ENCODE measurements at regions not wholly inside any gene's neighbourhood (a gene's known extent, or its start where the extent isn't known, plus 50 kb on each side); places are given as distances from the start of the nearest gene placed in this dataset.

GRCh38 chr1:244761279-244761678 is 74.2 kb upstream of the COX20 start:
- H3K9me3 ChIP-seq (ENCODE audit: low read length) = no peaks in the 10 kb centered on the region
- no peak overlapping the region for H2AFZ ChIP-seq (ENCODE audit: low read length)
- CTCF ChIA-PET = no interaction called here
- no peaks in the 10 kb centered on the region for H4K20me1 ChIP-seq (ENCODE audit: low read length)
- H3K4me3 ChIP-seq (ENCODE audit: low read length) = no peak overlapping the region
- H3K4me1 ChIP-seq (ENCODE audit: insufficient read depth, low read length) = no peaks in the 10 kb centered on the region
- H3K36me3 ChIP-seq (ENCODE audit: low read depth, low read length) = no peaks in the 10 kb centered on the region
- no peaks in the 10 kb centered on the region for H3K27me3 ChIP-seq (ENCODE audit: low read length)
- POLR2A ChIA-PET (ENCODE audit: unreplicated experiment) = no interaction called here
- ATAC-seq = no peak
- no peak for TF ChIP-seq CTCF (conservative IDR thresholded peaks at IDR 0.05; ENCODE audit: low read depth, low read length)
- no peak for TF ChIP-seq EZH2phosphoT487 (IDR thresholded peaks at IDR 0.05; ENCODE audit: borderline replicate concordance, low read length)
- no peak for TF ChIP-seq EZH2 (IDR thresholded peaks at IDR 0.05; ENCODE audit: low read length, unreplicated experiment)
- no peaks in the 10 kb centered on the region for H3K9me2 ChIP-seq (replicated peaks; ENCODE audit: low read length)
- no TSS peak for BruUV-seq (replicated peaks)
- H3K4me2 ChIP-seq (ENCODE audit: low read length) = no peak overlapping the region
- no peaks in the 10 kb centered on the region for H3F3A ChIP-seq (ENCODE audit: low read length, unreplicated experiment)
- no peaks in the 10 kb centered on the region for H3K79me2 ChIP-seq (ENCODE audit: low read length)
- H3K9ac ChIP-seq (ENCODE audit: low read length) = no peak overlapping the region
- intact Hi-C loops (cut with micrococcal nuclease) = no loop called here
- DNase-seq = no peak
- no peak overlapping the region for H3K27ac ChIP-seq (ENCODE audit: low read length)

GRCh38 chr1:244762629-244763028 is 72.8 kb upstream of the COX20 start:
- no peak for ATAC-seq
- POLR2A ChIA-PET (ENCODE audit: unreplicated experiment) = no interaction called here

GRCh38 chr1:244768186-244768585 is 67.3 kb upstream of the COX20 start:
- DNase-seq (no peak), ATAC-seq (no peak)
- Histone ChIP-seq H3K4me1 (ENCODE audit: insufficient read depth, low read length) (no peaks in the 10 kb centered on the region), H3K9me3 (ENCODE audit: low read length) (no peaks in the 10 kb centered on the region), H3K79me2 (ENCODE audit: low read length) (no peaks in the 10 kb centered on the region), H3K4me2 (ENCODE audit: low read length) (no peak overlapping the region), H3K36me3 (ENCODE audit: low read depth, low read length) (no peaks in the 10 kb centered on the region), H3F3A (ENCODE audit: low read length, unreplicated experiment) (no peaks in the 10 kb centered on the region), H4K20me1 (ENCODE audit: low read length) (no peaks in the 10 kb centered on the region), H3K4me3 (ENCODE audit: low read length) (no peak overlapping the region), H3K27me3 (ENCODE audit: low read length) (no peaks in the 10 kb centered on the region), H3K9ac (ENCODE audit: low read length) (no peak overlapping the region), H2AFZ (ENCODE audit: low read length) (no peak overlapping the region), H3K9me2 (replicated peaks; ENCODE audit: low read length) (no peaks in the 10 kb centered on the region), H3K27ac (ENCODE audit: low read length) (no peak overlapping the region)
- no peak for TF ChIP-seq EZH2phosphoT487 (IDR thresholded peaks at IDR 0.05; ENCODE audit: borderline replicate concordance, low read length)
- no peak for TF ChIP-seq CTCF (conservative IDR thresholded peaks at IDR 0.05; ENCODE audit: low read depth, low read length)
- no peak for TF ChIP-seq EZH2 (IDR thresholded peaks at IDR 0.05; ENCODE audit: low read length, unreplicated experiment)
- intact Hi-C loops (cut with micrococcal nuclease) = no loop called here
- BruUV-seq (replicated peaks) = no TSS peak
- ChIA-PET CTCF (no interaction called here), POLR2A (ENCODE audit: unreplicated experiment) (no interaction called here)

More at GRCh38 chr1:244762629-244763028, 72.8 kb upstream of the COX20 start:
- TF ChIP-seq CTCF (conservative IDR thresholded peaks at IDR 0.05; ENCODE audit: low read depth, low read length) (no peak), EZH2phosphoT487 (IDR thresholded peaks at IDR 0.05; ENCODE audit: borderline replicate concordance, low read length) (no peak), EZH2 (IDR thresholded peaks at IDR 0.05; ENCODE audit: low read length, unreplicated experiment) (no peak)
- Histone ChIP-seq H3K79me2 (ENCODE audit: low read length) (no peaks in the 10 kb centered on the region), H3F3A (ENCODE audit: low read length, unreplicated experiment) (no peaks in the 10 kb centered on the region), H3K36me3 (ENCODE audit: low read depth, low read length) (no peaks in the 10 kb centered on the region), H2AFZ (ENCODE audit: low read length) (no peak overlapping the region), H3K27me3 (ENCODE audit: low read length) (no peaks in the 10 kb centered on the region), H3K4me2 (ENCODE audit: low read length) (no peak overlapping the region), H3K9me2 (replicated peaks; ENCODE audit: low read length) (no peaks in the 10 kb centered on the region), H3K9ac (ENCODE audit: low read length) (no peak overlapping the region), H3K4me3 (ENCODE audit: low read length) (no peak overlapping the region), H4K20me1 (ENCODE audit: low read length) (no peaks in the 10 kb centered on the region), H3K4me1 (ENCODE audit: insufficient read depth, low read length) (no peaks in the 10 kb centered on the region), H3K9me3 (ENCODE audit: low read length) (no peaks in the 10 kb centered on the region), H3K27ac (ENCODE audit: low read length) (no peak overlapping the region)
- CTCF ChIA-PET = no interaction called here
- no peak for DNase-seq
- intact Hi-C loops (cut with micrococcal nuclease) = no loop called here
- no TSS peak for BruUV-seq (replicated peaks)
